GM12878 (cell line): ENCODE measurements at regions not wholly inside any gene's neighbourhood (a gene's known extent, or its start where the extent isn't known, plus 50 kb on each side); places are given as distances from the start of the nearest gene placed in this dataset.

ENCODE experiments used
- ATAC-seq: fragments of 200-7000 bp; cut with Tn5 transposase; 3 replicates; pipeline ENCODE4 v1.9.1; 2020; ENCODE audit warnings: mild to moderate bottlenecking, moderate library complexity
- BruUV-seq: library from RNA; stranded (reverse); fragments of 400-500 nt; replicated peaks from 2 replicates; lab custom pipeline; 2021; lab: Mats Ljungman, UMichigan
- CTCF ChIA-PET: fragments of 300-600 bp; sonication (Branson Sonifier 250); formaldehyde crosslinking; extraction: SDS; loops from one replicate; lab custom pipeline; 2021; ENCODE audit warnings: inconsistent platforms; lab: Yijun Ruan, JAX
- POLR2A ChIA-PET: fragments of 350-600 bp; formaldehyde crosslinking; extraction: SDS; loops from one replicate; lab custom pipeline; 2021; ENCODE audit warnings: inconsistent platforms; lab: Charles Lee
- RAD21 ChIA-PET: fragments of 300-600 bp; sonication (Branson Sonifier 250); formaldehyde crosslinking; loops from one replicate; lab custom pipeline; 2023; ENCODE audit warnings: antibody characterized with exemption; ENCODE audit not compliant: unreplicated experiment; lab: Charles Lee
- SMC1A ChIA-PET: fragments of 300-600 bp; sonication (Branson Sonifier 250); formaldehyde crosslinking; loops from one replicate; lab custom pipeline; 2023; ENCODE audit not compliant: unreplicated experiment, uncharacterized antibody; lab: Charles Lee
- DNase-seq: peaks from one replicate; pipeline ENCODE4 v3.0.0-alpha.2; 2011; ENCODE audit warnings: low read depth, low spot score
- FAIRE-seq: peaks from 3 replicates; lab custom pipeline; 2011; peaks lifted over from hg19 to GRCh38; lab: Jason Lieb, UNC
- H2AFZ ChIP-seq: 2 replicates; pipeline ENCODE4 v1.6.0; 2011; ENCODE audit warnings: low read depth, low read length, control low read depth; ENCODE audit not compliant: control insufficient read depth
- H3K27ac ChIP-seq: 2 replicates; pipeline ENCODE4 v1.5.1; 2011; ENCODE audit warnings: control low read depth; ENCODE audit not compliant: control insufficient read depth, insufficient read depth
- H3K27me3 ChIP-seq, 2 experiments: replicated peaks in 1 of 2; 2 replicates each; pipeline versions ENCODE4 v1.6.0 to v1.6.1; 2011; ENCODE audit warnings: low read length in 1 of 2; ENCODE audit not compliant: control insufficient read depth in 2 of 2, insufficient read depth in 2 of 2
- H3K36me3 ChIP-seq, 2 experiments: 2 replicates each; pipeline ENCODE4 v1.5.1; 2011; ENCODE audit warnings: low read length in 1 of 2; ENCODE audit not compliant: control insufficient read depth in 2 of 2, insufficient read depth in 2 of 2
- H3K4me1 ChIP-seq: 2 replicates; pipeline ENCODE4 v1.6.1; 2011; ENCODE audit warnings: mild to moderate bottlenecking, low read length, moderate library complexity, mixed read lengths; ENCODE audit not compliant: control insufficient read depth, insufficient read depth
- H3K4me2 ChIP-seq: 2 replicates; pipeline ENCODE4 v1.6.0; 2011; ENCODE audit warnings: control low read depth; ENCODE audit not compliant: control insufficient read depth, insufficient read depth
- H3K4me3 ChIP-seq: fragments of 200-600 bp; sonication (generic); 2 replicates; pipeline ENCODE4 v1.5.1; 2016
- H3K79me2 ChIP-seq: 2 replicates; pipeline ENCODE4 v1.6.0; 2011; ENCODE audit warnings: low read length; ENCODE audit not compliant: control insufficient read depth, insufficient read depth
- H3K9ac ChIP-seq: 2 replicates; pipeline ENCODE4 v1.8.0; 2011; ENCODE audit warnings: low read length, control low read depth, mixed read lengths; ENCODE audit not compliant: control insufficient read depth, insufficient read depth
- H3K9me3 ChIP-seq: replicated peaks from 3 replicates; pipeline ENCODE4 v1.5.1; 2011; ENCODE audit warnings: mild to moderate bottlenecking, low read length; ENCODE audit not compliant: control insufficient read depth, insufficient read depth
- H4K20me1 ChIP-seq: 2 replicates; pipeline ENCODE4 v1.6.0; 2011; ENCODE audit not compliant: control insufficient read depth, insufficient read depth
- ATF7 ChIP-seq: fragments of 450-650 bp; IDR thresholded peaks from 2 replicates; pipeline ENCODE4 v1.6.1; 2016; ENCODE audit warnings: low read depth, mild to moderate bottlenecking
- E2F4 ChIP-seq: IDR thresholded peaks from 2 replicates; pipeline ENCODE4 v1.6.1; 2012; ENCODE audit warnings: low read depth, low read length, improper control_type of control experiment
- E2F8 ChIP-seq: fragments of 450-650 bp; IDR thresholded peaks from 2 replicates; pipeline ENCODE4 v1.6.1; 2018; ENCODE audit warnings: mild to moderate bottlenecking, low read depth, moderate library complexity; ENCODE audit not compliant: partially characterized antibody
- FOXM1 ChIP-seq: IDR thresholded peaks from 2 replicates; pipeline ENCODE4 v1.6.1; 2012; ENCODE audit warnings: low read depth, mild to moderate bottlenecking, inconsistent platforms, low read length, moderate library complexity
- HDAC2 ChIP-seq: fragments of 200-600 bp; sonication (generic); IDR thresholded peaks from 2 replicates; pipeline ENCODE4 v1.6.1; 2017
- MTA3 ChIP-seq: IDR thresholded peaks from 2 replicates; pipeline ENCODE4 v1.6.1; 2012; ENCODE audit warnings: low read length, inconsistent platforms, borderline replicate concordance
- NR2C2 ChIP-seq: IDR thresholded peaks from 2 replicates; pipeline ENCODE4 v1.6.1; 2011; ENCODE audit warnings: borderline replicate concordance, low read depth; ENCODE audit not compliant: control insufficient read depth, insufficient read length
- SKIL ChIP-seq: fragments of 450-650 bp; IDR thresholded peaks from 2 replicates; pipeline ENCODE4 v1.6.1; 2017; ENCODE audit warnings: mild to moderate bottlenecking, low read depth, inconsistent platforms; ENCODE audit not compliant: poor library complexity, severe bottlenecking
- ZBTB33 ChIP-seq: fragments of 450-650 bp; IDR thresholded peaks from 2 replicates; pipeline ENCODE4 v1.6.1; 2017; ENCODE audit warnings: mild to moderate bottlenecking
- WGBS: methylation state at CpG from one replicate; pipeline ENCODE4 v1.1.6; 2016; ENCODE audit warnings: low lambda C conversion rate; ENCODE audit not compliant: insufficient replicate concordance, insufficient coverage; ENCODE audit errors: missing lambda C conversion rate; 5-methylcytosine and 5-hydroxymethylcytosine counted together
- in situ Hi-C: fragments of 300-500 bp; cut with MboI; formaldehyde crosslinking; loops from 9 replicates; pipeline ENCODE4 v1.14.3; 2018; ENCODE audit warnings: mixed read lengths
- intact Hi-C: fragments of 100-400 bp; cut with micrococcal nuclease; formaldehyde crosslinking; loops from one replicate; pipeline ENCODE4 v1.14.2; 2022; ENCODE audit not compliant: unreplicated experiment

GRCh38 chr2:238988105-238988504, 140.2 kb downstream of the TWIST2 start (continued):
- TF ChIP-seq E2F8 (no peak), HDAC2 (no peak), ZBTB33 (no peak), MTA3 (no peak), NR2C2 (no peak), FOXM1 (no peak)
- TF ChIP-seq, all 136 proteins: peak for 0

- Histone ChIP-seq H3K4me1 (no peaks in the 10 kb centered on the region), H3K4me2 (no peak overlapping the region), H3K9me3 (no peaks in the 10 kb centered on the region), H2AFZ (no peak overlapping the region), H3K79me2 (no peaks in the 10 kb centered on the region), H3K36me3 (no peaks in the 10 kb centered on the region), H3K4me3 (no peak overlapping the region), H3K9ac (no peak overlapping the region), H3K27ac (no peak overlapping the region), H3K27me3 (peaks cover 0 to 3% of the 10 kb centered on the region in 2 experiments; a peak in 2 of 4 replicates), H4K20me1 (no peaks in the 10 kb centered on the region)
- CTCF ChIA-PET, result no interaction called here
- 51% methylated on average over 5 of the region's 5 CpGs for WGBS
- DNase-seq (no peak), FAIRE-seq (no peak), ATAC-seq (no peak)
- intact Hi-C loops (no loop called here), in situ Hi-C loops (no loop called here)
- POLR2A ChIA-PET, result no interaction called here
- no TSS peak for BruUV-seq
- RAD21 ChIA-PET, result no interaction called here
- SMC1A ChIA-PET, result no interaction called here
- TF ChIP-seq HDAC2 (no peak), E2F4 (no peak), ATF7 (no peak), SKIL (no peak)
Measured at GRCh38 chr2:238988752-238989151, 140.9 kb downstream of the TWIST2 start.
